Chondrocyte (in vitro differentiated cells): ENCODE measurements at regions not wholly inside any gene's neighbourhood (a gene's known extent, or its start where the extent isn't known, plus 50 kb on each side); places are given as distances from the start of the nearest gene placed in this dataset.

Experiments
- DNase-seq: peaks from one replicate; pipeline ENCODE4 v3.0.0; 2021; ENCODE audit warnings: mixed read lengths, low spot score
- H3K27ac Mint-ChIP-seq: one replicate; pipeline ENCODE4 v1.8.0; 2021; ENCODE audit warnings: mild to moderate bottlenecking, moderate library complexity, mixed read lengths; ENCODE audit not compliant: unreplicated experiment
- H3K27me3 Mint-ChIP-seq: 2 replicates; pipeline ENCODE4 v1.8.0; 2021; ENCODE audit warnings: low read depth, mixed read lengths
- H3K36me3 Mint-ChIP-seq: 2 replicates; pipeline ENCODE4 v1.8.0; 2021; ENCODE audit warnings: low read depth, mixed read lengths
- H3K4me1 Mint-ChIP-seq: 2 replicates; pipeline ENCODE4 v1.8.0; 2021; ENCODE audit warnings: low read depth, mild to moderate bottlenecking, mixed read lengths
- H3K4me3 Mint-ChIP-seq: one replicate; pipeline ENCODE4 v1.8.0; 2021; ENCODE audit warnings: mild to moderate bottlenecking, moderate library complexity, mixed read lengths; ENCODE audit not compliant: unreplicated experiment
- H3K9me3 Mint-ChIP-seq: 2 replicates; pipeline ENCODE4 v1.8.0; 2021; ENCODE audit warnings: low read depth, mixed read lengths
- CTCF ChIP-seq: fragments of 200-600 bp; sonication (generic); IDR thresholded peaks from 2 replicates; pipeline ENCODE4 v1.5.0; 2021; ENCODE audit warnings: antibody characterized with exemption, mild to moderate bottlenecking, moderate library complexity

GRCh38 chr4:20598626-20599025 lies 101.6 kb upstream of the PACRGL start:
- Mint-ChIP-seq H3K4me1 (peaks cover under 1% of the 10 kb centered on the region), H3K36me3 (peaks cover 9% of the 10 kb centered on the region), H3K27ac (peak overlapping the region; percentile 10), H3K4me3 (no peak overlapping the region), H3K9me3 (no peaks in the 10 kb centered on the region), H3K27me3 (no peaks in the 10 kb centered on the region)
- TF ChIP-seq CTCF, result no peak
- no peak for DNase-seq

- TF ChIP-seq CTCF, result no peak
- no peaks in the 10 kb centered on the region for H3K36me3 Mint-ChIP-seq
- H3K27ac Mint-ChIP-seq, result no peak overlapping the region
- peaks cover 6% of the 10 kb centered on the region for H3K4me1 Mint-ChIP-seq
- H3K27me3 Mint-ChIP-seq, result no peaks in the 10 kb centered on the region
- no peak overlapping the region for H3K4me3 Mint-ChIP-seq
- no peak for DNase-seq
- H3K9me3 Mint-ChIP-seq, result no peaks in the 10 kb centered on the region
Measured at GRCh38 chr4:20603671-20604313, 96.5 kb upstream of the PACRGL start.

- no peak for DNase-seq
- no peak overlapping the region for H3K4me3 Mint-ChIP-seq
- no peaks in the 10 kb centered on the region for H3K27me3 Mint-ChIP-seq
- no peaks in the 10 kb centered on the region for H3K9me3 Mint-ChIP-seq
- TF ChIP-seq CTCF, result no peak
- H3K27ac Mint-ChIP-seq, result no peak overlapping the region
- peaks cover 18% of the 10 kb centered on the region for H3K36me3 Mint-ChIP-seq
- H3K4me1 Mint-ChIP-seq, result peaks cover 11% of the 10 kb centered on the region
Measured at GRCh38 chr4:20612313-20612712, 87.9 kb upstream of the PACRGL start.

- Mint-ChIP-seq H3K36me3 (peaks cover 15% of the 10 kb centered on the region), H3K9me3 (no peaks in the 10 kb centered on the region), H3K4me1 (peaks cover 11% of the 10 kb centered on the region), H3K27ac (no peak overlapping the region), H3K27me3 (no peaks in the 10 kb centered on the region), H3K4me3 (no peak overlapping the region)
- no peak for TF ChIP-seq CTCF
- no peak for DNase-seq
Measured at GRCh38 chr4:20614816-20615215, 85.4 kb upstream of the PACRGL start.

GRCh38 chr4:20615486-20616260 lies 84.6 kb upstream of the PACRGL start:
- H3K36me3 Mint-ChIP-seq, result peaks cover 14% of the 10 kb centered on the region
- no peak for TF ChIP-seq CTCF
- no peaks in the 10 kb centered on the region for H3K9me3 Mint-ChIP-seq
- H3K27ac Mint-ChIP-seq, result no peak overlapping the region
- no peak overlapping the region for H3K4me3 Mint-ChIP-seq
- peaks cover 11% of the 10 kb centered on the region for H3K4me1 Mint-ChIP-seq
- H3K27me3 Mint-ChIP-seq, result no peaks in the 10 kb centered on the region
- no peak for DNase-seq
